ENCODE measurements at regions not wholly inside any gene's neighbourhood (a gene's known extent, or its start where the extent isn't known, plus 50 kb on each side); places are given as distances from the start of the nearest gene placed in this dataset.

DNA sequence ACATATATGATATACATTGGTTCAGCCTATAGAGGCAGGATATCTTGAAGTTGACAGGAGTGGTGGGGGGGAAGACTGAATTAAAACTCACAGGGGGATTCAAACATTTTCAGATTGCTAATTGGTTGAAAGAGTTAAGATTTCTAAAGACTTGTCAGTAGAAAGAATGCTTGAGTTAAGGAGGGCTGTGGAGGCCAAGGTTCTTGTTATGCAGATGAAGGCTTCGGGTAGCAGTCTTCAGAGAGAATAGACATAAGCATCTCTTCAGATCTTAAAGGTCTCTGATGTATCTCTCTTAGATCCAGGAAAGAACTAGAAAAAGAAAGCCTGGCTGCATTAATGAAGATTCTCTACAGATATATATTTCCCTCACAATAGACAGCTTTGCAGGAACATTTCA lies 209.8 kb upstream of the SEMA3D start:
- no peak for TF ChIP-seq CTCF (IDR thresholded peaks at IDR 0.05; ENCODE audit: insufficient read depth, low read length)
- TF ChIP-seq POLR2AphosphoS5 (IDR thresholded peaks at IDR 0.05; ENCODE audit: low read depth), result no peak
- TF ChIP-seq REST (IDR thresholded peaks at IDR 0.05; ENCODE audit: insufficient replicate concordance, low read depth), result no peak
- no peak for TF ChIP-seq GABPA (IDR thresholded peaks at IDR 0.05; ENCODE audit: low read depth)
- TF ChIP-seq SPI1 (IDR thresholded peaks at IDR 0.05; ENCODE audit: borderline replicate concordance, low read depth), result no peak

Data from HL-60 (cell line).